ENCODE measurements at regions not wholly inside any gene's neighbourhood (a gene's known extent, or its start where the extent isn't known, plus 50 kb on each side); places are given as distances from the start of the nearest gene placed in this dataset.

- FAIRE-seq (no peak), DNase-seq (ENCODE audit: low read depth, low spot score) (no peak)
- Histone ChIP-seq H4K20me1 (ENCODE audit: control insufficient read depth, extremely low read depth, insufficient read depth, low read length) (no peaks in the 10 kb centered on the region), H3K9me1 (ENCODE audit: control insufficient read depth, extremely low read depth, insufficient read depth, low read length) (no peaks in the 10 kb centered on the region), H3K79me2 (ENCODE audit: control insufficient read depth, insufficient read depth, low read length) (no peaks in the 10 kb centered on the region), H2AFZ (ENCODE audit: control insufficient read depth, low read length) (no peak overlapping the region), H3K4me1 (ENCODE audit: control insufficient read depth, extremely low read depth, insufficient read depth, low read length) (peaks cover 12% of the 10 kb centered on the region), H3K27ac (ENCODE audit: control insufficient read depth, insufficient read depth, low read length) (no peak overlapping the region), H3K9ac (ENCODE audit: control insufficient read depth, extremely low read depth, insufficient read depth, low read length) (no peak overlapping the region), H3K4me2 (ENCODE audit: control insufficient read depth, extremely low read depth, insufficient read depth, low read depth, low read length) (no peak overlapping the region), H3K9me3 (ENCODE audit: control insufficient read depth, low read depth, low read length) (no peaks in the 10 kb centered on the region), H3K4me3 (ENCODE audit: control insufficient read depth in 2 of 3, extremely low read depth in 1 of 3, insufficient read depth in 2 of 3, low read depth in 1 of 3, low read length in 3 of 3) (no peak overlapping the region), H3K36me3 (ENCODE audit: control insufficient read depth in 2 of 2, extremely low read depth in 1 of 2, insufficient read depth in 2 of 2, low read length in 2 of 2) (peaks cover 0 to 2% of the 10 kb centered on the region in 2 experiments), H3K27me3 (ENCODE audit: control insufficient read depth, extremely low read depth, insufficient read depth, low read length) (no peaks in the 10 kb centered on the region)
- TF ChIP-seq CTCF (optimal IDR thresholded peaks at IDR 0.05 in 1 of 3, IDR thresholded peaks at IDR 0.05 in 1 of 3, conservative IDR thresholded peaks at IDR 0.05 in 1 of 3; ENCODE audit: extremely low read depth in 1 of 3, insufficient read depth in 2 of 3, low read length in 3 of 3) (no peak), EZH2 (IDR thresholded peaks at IDR 0.05; ENCODE audit: low read length) (no peak)
- dilution Hi-C loops (cut with MboI; ENCODE audit: extremely low pct_ligation_motif_present, low sequenced_read_pairs), result no loop called here
Measured at GRCh38 chr15:62846131-62846804, 196.3 kb upstream of the TPM1 start.

- Histone ChIP-seq H3K79me2 (ENCODE audit: control insufficient read depth, insufficient read depth, low read length) (no peaks in the 10 kb centered on the region), H3K4me2 (ENCODE audit: control insufficient read depth, extremely low read depth, insufficient read depth, low read depth, low read length) (no peak overlapping the region), H3K9ac (ENCODE audit: control insufficient read depth, extremely low read depth, insufficient read depth, low read length) (no peak overlapping the region), H4K20me1 (ENCODE audit: control insufficient read depth, extremely low read depth, insufficient read depth, low read length) (no peaks in the 10 kb centered on the region), H3K9me1 (ENCODE audit: control insufficient read depth, extremely low read depth, insufficient read depth, low read length) (no peaks in the 10 kb centered on the region), H3K27me3 (ENCODE audit: control insufficient read depth, extremely low read depth, insufficient read depth, low read length) (no peaks in the 10 kb centered on the region), H3K4me1 (ENCODE audit: control insufficient read depth, extremely low read depth, insufficient read depth, low read length) (peaks cover 13% of the 10 kb centered on the region), H3K36me3 (ENCODE audit: control insufficient read depth in 2 of 2, extremely low read depth in 1 of 2, insufficient read depth in 2 of 2, low read length in 2 of 2) (no peaks in the 10 kb centered on the region), H3K9me3 (ENCODE audit: control insufficient read depth, low read depth, low read length) (no peaks in the 10 kb centered on the region), H2AFZ (ENCODE audit: control insufficient read depth, low read length) (no peak overlapping the region), H3K4me3 (ENCODE audit: control insufficient read depth in 2 of 3, extremely low read depth in 1 of 3, insufficient read depth in 2 of 3, low read depth in 1 of 3, low read length in 3 of 3) (no peak overlapping the region), H3K27ac (ENCODE audit: control insufficient read depth, insufficient read depth, low read length) (no peak overlapping the region)
- DNase-seq (ENCODE audit: low read depth, low spot score) (no peak), FAIRE-seq (no peak)
- dilution Hi-C loops (cut with MboI; ENCODE audit: extremely low pct_ligation_motif_present, low sequenced_read_pairs), result no loop called here
- no peak for TF ChIP-seq CTCF (optimal IDR thresholded peaks at IDR 0.05 in 1 of 3, IDR thresholded peaks at IDR 0.05 in 1 of 3, conservative IDR thresholded peaks at IDR 0.05 in 1 of 3; ENCODE audit: extremely low read depth in 1 of 3, insufficient read depth in 2 of 3, low read length in 3 of 3)
Measured at GRCh38 chr15:62846805-62847495, 195.6 kb upstream of the TPM1 start.

Measured in keratinocyte (primary cell).